A549 (cell line): ENCODE measurements at regions not wholly inside any gene's neighbourhood (a gene's known extent, or its start where the extent isn't known, plus 50 kb on each side); places are given as distances from the start of the nearest gene placed in this dataset.

Experiments
- ATAC-seq, 2 experiments: fragments of 200-7000 bp in 1 of 2; fragments of >200 bp in 1 of 2; cut with Nextera tagmentation in 1 of 2; cut with Tn5 transposase in 1 of 2; 3 replicates each; pipeline versions ENCODE4 v1.8.0 to v1.9.1; 2018 to 2020; ENCODE audit warnings: mild to moderate bottlenecking in 1 of 2, moderate library complexity in 1 of 2
- CTCF ChIA-PET: fragments of 300-600 bp; sonication (Branson Sonifier 250); formaldehyde crosslinking; extraction: SDS; loops from one replicate; lab custom pipeline; 2021; ENCODE audit warnings: antibody characterized with exemption, inconsistent platforms; lab: Yijun Ruan, JAX
- POLR2A ChIA-PET: fragments of 350-600 bp; formaldehyde crosslinking; extraction: SDS; loops from one replicate; lab custom pipeline; 2021; ENCODE audit warnings: antibody characterized with exemption, inconsistent platforms; lab: Yijun Ruan, JAX
- DNase-seq, 2 experiments: peaks; one replicate each; pipeline versions ENCODE4 v3.0.0 to v3.0.0-alpha.2; 2011 to 2016; ENCODE audit warnings: low read depth in 1 of 2, low spot score in 1 of 2
- FAIRE-seq: peaks from 2 replicates; lab custom pipeline; 2011; peaks lifted over from hg19 to GRCh38; lab: Jason Lieb, UNC
- H3K27ac ChIP-seq, 2 experiments: fragments of >200 bp; sonication (Bioruptor Twin); formaldehyde crosslinking; 3 replicates each; pipeline ENCODE4 v1.5.1; 2016 to 2017
- H3K4me1 ChIP-seq: fragments of >200 bp; sonication (Bioruptor Twin); formaldehyde crosslinking; 3 replicates; pipeline ENCODE4 v1.6.1; 2016
- H3K4me2 ChIP-seq: fragments of >200 bp; sonication (Bioruptor Twin); formaldehyde crosslinking; 3 replicates; pipeline ENCODE4 v1.6.1; 2016
- H3K4me3 ChIP-seq: fragments of >200 bp; sonication (Bioruptor Twin); formaldehyde crosslinking; 3 replicates; pipeline ENCODE4 v1.5.1; 2016
- H3K9me3 ChIP-seq: fragments of >200 bp; sonication (Bioruptor Twin); formaldehyde crosslinking; 3 replicates; pipeline ENCODE4 v1.6.1; 2016
- BHLHE40 ChIP-seq: IDR thresholded peaks from 2 replicates; pipeline ENCODE4 v1.6.1; 2012; ENCODE audit warnings: low read depth, low read length, inconsistent platforms
- CBX2 ChIP-seq: fragments of 200-600 bp; sonication (generic); IDR thresholded peaks from 2 replicates; pipeline ENCODE4 v1.6.1; 2016; ENCODE audit warnings: low read depth, mild to moderate bottlenecking, borderline replicate concordance
- CBX8 ChIP-seq: fragments of 200-600 bp; sonication (generic); IDR thresholded peaks from 2 replicates; pipeline ENCODE4 v1.6.1; 2016
- EHF ChIP-seq: fragments of 250-450 bp; sonication (Bioruptor Pico); IDR thresholded peaks from 2 replicates; pipeline ENCODE4 v1.5.0; 2020; ENCODE audit warnings: mild to moderate bottlenecking
- ESRRA ChIP-seq: fragments of 150-350 bp; IDR thresholded peaks from 2 replicates; pipeline ENCODE4 v1.6.1; 2014; ENCODE audit warnings: mild to moderate bottlenecking, low read length, borderline replicate concordance
- FOSB ChIP-seq: fragments of 250-450 bp; sonication (Bioruptor Pico); IDR thresholded peaks from 2 replicates; pipeline ENCODE4 v1.5.0; 2020; ENCODE audit warnings: mild to moderate bottlenecking, moderate library complexity
- FOSL2 ChIP-seq, 2 experiments: fragments of 450-650 bp in 1 of 2; fragments of >200 bp in 1 of 2; sonication (Bioruptor Twin) in 1 of 2; formaldehyde crosslinking; IDR thresholded peaks; 2 replicates each; pipeline versions ENCODE4 v1.5.0 to v1.6.1; 2016 to 2020; ENCODE audit warnings: mild to moderate bottlenecking in 1 of 2, moderate library complexity in 1 of 2
- FOXS1 ChIP-seq: fragments of 250-450 bp; sonication (Bioruptor Pico); IDR thresholded peaks from 2 replicates; pipeline ENCODE4 v1.5.0; 2020; ENCODE audit warnings: mild to moderate bottlenecking, moderate library complexity
- HDAC2 ChIP-seq: fragments of 200-600 bp; sonication (generic); IDR thresholded peaks from 2 replicates; pipeline ENCODE4 v1.6.1; 2016
- HOXB13 ChIP-seq: fragments of 250-450 bp; sonication (Bioruptor Pico); IDR thresholded peaks from 2 replicates; pipeline ENCODE4 v1.5.0; 2020; ENCODE audit warnings: low read depth, mild to moderate bottlenecking, moderate library complexity
- MAFK ChIP-seq: fragments of 450-650 bp; IDR thresholded peaks from 2 replicates; pipeline ENCODE4 v1.6.1; 2014; ENCODE audit not compliant: partially characterized antibody
- MAZ ChIP-seq: fragments of 150-350 bp; IDR thresholded peaks from 2 replicates; pipeline ENCODE4 v1.6.1; 2014; ENCODE audit warnings: antibody characterized with exemption, low read depth, low read length, borderline replicate concordance
- NR3C1 ChIP-seq: fragments of >200 bp; sonication (Bioruptor Twin); formaldehyde crosslinking; IDR thresholded peaks from 3 replicates; pipeline ENCODE4 v1.6.1; 2017
- PHF8 ChIP-seq: fragments of 200-600 bp; sonication (generic); IDR thresholded peaks from 2 replicates; pipeline ENCODE4 v1.6.1; 2016; ENCODE audit warnings: low read depth, mild to moderate bottlenecking, antibody characterized with exemption, moderate library complexity, borderline replicate concordance
- POLR2AphosphoS2 ChIP-seq: conservative IDR thresholded peaks from 2 replicates; pipeline ENCODE4 v1.6.1; 2012; ENCODE audit warnings: low read length, improper control_type of control experiment, inconsistent platforms
- RFX5 ChIP-seq: fragments of 450-650 bp; IDR thresholded peaks from 2 replicates; pipeline ENCODE4 v1.7.1; 2014; ENCODE audit warnings: antibody characterized with exemption, mild to moderate bottlenecking, moderate library complexity
- RNF2 ChIP-seq: fragments of 200-600 bp; sonication (generic); IDR thresholded peaks from 2 replicates; pipeline ENCODE4 v1.6.1; 2016; ENCODE audit warnings: low read depth, mild to moderate bottlenecking, antibody characterized with exemption, moderate library complexity, borderline replicate concordance
- SMC3 ChIP-seq: fragments of >200 bp; sonication (Bioruptor Twin); formaldehyde crosslinking; IDR thresholded peaks from 3 replicates; pipeline ENCODE4 v1.6.1; 2018; ENCODE audit warnings: inconsistent platforms
- ZC3H11A ChIP-seq: fragments of 450-650 bp; IDR thresholded peaks from 2 replicates; pipeline ENCODE4 v1.6.1; 2014; ENCODE audit warnings: antibody characterized with exemption, mild to moderate bottlenecking
- ZNF302 ChIP-seq: fragments of 250-450 bp; sonication (Bioruptor Pico); IDR thresholded peaks from 2 replicates; pipeline ENCODE4 v1.9.0; 2021; ENCODE audit warnings: inconsistent platforms, mild to moderate bottlenecking, moderate library complexity
- ZSCAN20 ChIP-seq: fragments of 250-450 bp; sonication (Bioruptor Pico); IDR thresholded peaks from 2 replicates; pipeline ENCODE4 v1.8.0; 2022; ENCODE audit warnings: mild to moderate bottlenecking, moderate library complexity
- WGBS: methylation state at CpG from one replicate; pipeline ENCODE4 v1.1.6; 2017; ENCODE audit errors: missing lambda C conversion rate; 5-methylcytosine and 5-hydroxymethylcytosine counted together
- TF ChIP-seq, protein P1 (sequence below): fragments of 250-450 bp; sonication (Bioruptor Pico); IDR thresholded peaks from 2 replicates; pipeline ENCODE4 v1.5.0; 2020; ENCODE audit warnings: low read depth, mild to moderate bottlenecking, moderate library complexity
- TF ChIP-seq, protein P2 (sequence below): IDR thresholded peaks from 2 replicates; pipeline ENCODE4 v1.6.1; 2012
- TF ChIP-seq, protein P3 (sequence below): fragments of 200-600 bp; sonication (generic); IDR thresholded peaks from 2 replicates; pipeline ENCODE4 v1.6.1; 2016; ENCODE audit warnings: antibody characterized with exemption, mild to moderate bottlenecking, moderate library complexity
- TF ChIP-seq, protein P4 (sequence below): fragments of >200 bp; sonication (Bioruptor Twin); formaldehyde crosslinking; IDR thresholded peaks from 3 replicates; pipeline ENCODE4 v1.6.1; 2016
- TF ChIP-seq, protein P5 (sequence below): fragments of >200 bp; sonication (Bioruptor Twin); formaldehyde crosslinking; IDR thresholded peaks from 2 replicates; pipeline ENCODE4 v1.6.1; 2016

DNA sequence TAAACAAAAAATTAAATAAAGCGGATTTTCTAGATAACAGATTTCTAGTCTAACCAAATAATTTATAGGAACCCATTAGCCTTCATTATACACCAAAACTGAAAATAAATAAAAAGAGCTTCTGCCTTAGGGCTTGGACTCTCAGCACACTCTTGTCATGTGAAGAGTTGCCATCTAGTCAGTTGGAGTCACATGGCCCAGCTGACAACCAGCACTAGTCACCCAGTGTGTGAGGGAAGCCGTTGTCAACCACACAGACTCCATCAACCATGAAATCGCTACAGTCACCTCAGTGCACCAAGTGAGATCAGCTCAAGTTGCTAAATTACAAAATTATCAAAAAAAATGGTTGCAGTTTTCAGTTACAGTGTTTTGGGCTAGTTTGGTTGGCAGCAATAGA is 470.0 kb downstream of the GASK1B start:
- Histone ChIP-seq H3K4me1 (no peaks in the 10 kb centered on the region), H3K4me2 (no peak overlapping the region), H3K9me3 (no peaks in the 10 kb centered on the region), H3K27ac (no peak overlapping the region), H3K4me3 (no peak overlapping the region)
- no peak for TF ChIP-seq CBX2
- TF ChIP-seq, protein P1, sequence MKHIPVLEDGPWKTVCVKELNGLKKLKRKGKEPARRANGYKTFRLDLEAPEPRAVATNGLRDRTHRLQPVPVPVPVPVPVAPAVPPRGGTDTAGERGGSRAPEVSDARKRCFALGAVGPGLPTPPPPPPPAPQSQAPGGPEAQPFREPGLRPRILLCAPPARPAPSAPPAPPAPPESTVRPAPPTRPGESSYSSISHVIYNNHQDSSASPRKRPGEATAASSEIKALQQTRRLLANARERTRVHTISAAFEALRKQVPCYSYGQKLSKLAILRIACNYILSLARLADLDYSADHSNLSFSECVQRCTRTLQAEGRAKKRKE (CRISPR knock-in tag), result no peak
- TF ChIP-seq, protein P2, sequence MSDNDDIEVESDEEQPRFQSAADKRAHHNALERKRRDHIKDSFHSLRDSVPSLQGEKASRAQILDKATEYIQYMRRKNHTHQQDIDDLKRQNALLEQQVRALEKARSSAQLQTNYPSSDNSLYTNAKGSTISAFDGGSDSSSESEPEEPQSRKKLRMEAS, result no peak
- TF ChIP-seq, protein P3, sequence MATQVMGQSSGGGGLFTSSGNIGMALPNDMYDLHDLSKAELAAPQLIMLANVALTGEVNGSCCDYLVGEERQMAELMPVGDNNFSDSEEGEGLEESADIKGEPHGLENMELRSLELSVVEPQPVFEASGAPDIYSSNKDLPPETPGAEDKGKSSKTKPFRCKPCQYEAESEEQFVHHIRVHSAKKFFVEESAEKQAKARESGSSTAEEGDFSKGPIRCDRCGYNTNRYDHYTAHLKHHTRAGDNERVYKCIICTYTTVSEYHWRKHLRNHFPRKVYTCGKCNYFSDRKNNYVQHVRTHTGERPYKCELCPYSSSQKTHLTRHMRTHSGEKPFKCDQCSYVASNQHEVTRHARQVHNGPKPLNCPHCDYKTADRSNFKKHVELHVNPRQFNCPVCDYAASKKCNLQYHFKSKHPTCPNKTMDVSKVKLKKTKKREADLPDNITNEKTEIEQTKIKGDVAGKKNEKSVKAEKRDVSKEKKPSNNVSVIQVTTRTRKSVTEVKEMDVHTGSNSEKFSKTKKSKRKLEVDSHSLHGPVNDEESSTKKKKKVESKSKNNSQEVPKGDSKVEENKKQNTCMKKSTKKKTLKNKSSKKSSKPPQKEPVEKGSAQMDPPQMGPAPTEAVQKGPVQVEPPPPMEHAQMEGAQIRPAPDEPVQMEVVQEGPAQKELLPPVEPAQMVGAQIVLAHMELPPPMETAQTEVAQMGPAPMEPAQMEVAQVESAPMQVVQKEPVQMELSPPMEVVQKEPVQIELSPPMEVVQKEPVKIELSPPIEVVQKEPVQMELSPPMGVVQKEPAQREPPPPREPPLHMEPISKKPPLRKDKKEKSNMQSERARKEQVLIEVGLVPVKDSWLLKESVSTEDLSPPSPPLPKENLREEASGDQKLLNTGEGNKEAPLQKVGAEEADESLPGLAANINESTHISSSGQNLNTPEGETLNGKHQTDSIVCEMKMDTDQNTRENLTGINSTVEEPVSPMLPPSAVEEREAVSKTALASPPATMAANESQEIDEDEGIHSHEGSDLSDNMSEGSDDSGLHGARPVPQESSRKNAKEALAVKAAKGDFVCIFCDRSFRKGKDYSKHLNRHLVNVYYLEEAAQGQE, result no peak
- no peak for TF ChIP-seq SMC3
- no peak for TF ChIP-seq ZNF302 (CRISPR knock-in tag)
- no peak for TF ChIP-seq CBX8
- no peak for TF ChIP-seq MAZ
- no peak for TF ChIP-seq HDAC2
- TF ChIP-seq, protein P4, sequence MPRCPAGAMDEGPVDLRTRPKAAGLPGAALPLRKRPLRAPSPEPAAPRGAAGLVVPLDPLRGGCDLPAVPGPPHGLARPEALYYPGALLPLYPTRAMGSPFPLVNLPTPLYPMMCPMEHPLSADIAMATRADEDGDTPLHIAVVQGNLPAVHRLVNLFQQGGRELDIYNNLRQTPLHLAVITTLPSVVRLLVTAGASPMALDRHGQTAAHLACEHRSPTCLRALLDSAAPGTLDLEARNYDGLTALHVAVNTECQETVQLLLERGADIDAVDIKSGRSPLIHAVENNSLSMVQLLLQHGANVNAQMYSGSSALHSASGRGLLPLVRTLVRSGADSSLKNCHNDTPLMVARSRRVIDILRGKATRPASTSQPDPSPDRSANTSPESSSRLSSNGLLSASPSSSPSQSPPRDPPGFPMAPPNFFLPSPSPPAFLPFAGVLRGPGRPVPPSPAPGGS, result no peak
- TF ChIP-seq FOSL2 (IDR thresholded peaks at IDR 0.05), result no peak
- no peak for TF ChIP-seq FOSL2 (CRISPR knock-in tag; IDR thresholded peaks at IDR 0.05)
- no peak for TF ChIP-seq ZC3H11A
- TF ChIP-seq EHF (CRISPR knock-in tag), result no peak
- TF ChIP-seq, protein P5, sequence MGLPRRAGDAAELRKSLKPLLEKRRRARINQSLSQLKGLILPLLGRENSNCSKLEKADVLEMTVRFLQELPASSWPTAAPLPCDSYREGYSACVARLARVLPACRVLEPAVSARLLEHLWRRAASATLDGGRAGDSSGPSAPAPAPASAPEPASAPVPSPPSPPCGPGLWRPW, result no peak
- no peak for TF ChIP-seq NR3C1
- no peak for TF ChIP-seq MAFK
- no peak for TF ChIP-seq RNF2
- no peak for TF ChIP-seq ESRRA
- TF ChIP-seq ZSCAN20 (CRISPR knock-in tag), result no peak
- no peak for FAIRE-seq
- POLR2A ChIA-PET, result no interaction called here
- 31% methylated on average over 3 of the region's 3 CpGs for WGBS
- ATAC-seq, result no peak
- DNase-seq, result no peak
- CTCF ChIA-PET, result no interaction called here

DNA sequence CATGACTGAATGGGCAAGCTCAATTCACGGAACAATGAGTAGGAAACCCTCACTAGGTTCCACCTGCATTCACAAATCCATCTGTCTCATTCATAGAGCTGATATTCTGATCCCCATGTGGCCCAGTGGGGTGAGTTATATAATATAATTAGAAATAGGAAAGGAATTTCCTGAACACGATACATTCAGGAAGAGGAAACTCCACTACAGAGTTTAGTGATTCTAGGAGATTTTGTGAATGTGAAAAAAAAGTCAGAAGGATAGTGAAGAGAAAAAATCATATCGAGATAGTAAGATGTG is 471.2 kb downstream of the GASK1B start:
- CTCF ChIA-PET, result no interaction called here
- Histone ChIP-seq H3K9me3 (no peaks in the 10 kb centered on the region), H3K4me2 (no peak overlapping the region), H3K4me1 (no peaks in the 10 kb centered on the region), H3K27ac (no peak overlapping the region), H3K4me3 (no peak overlapping the region)
- TF ChIP-seq FOSB (CRISPR knock-in tag) (no peak), ZC3H11A (no peak), MAFK (no peak), POLR2AphosphoS2 (no peak), BHLHE40 (no peak), FOXS1 (CRISPR knock-in tag) (no peak), RFX5 (no peak), HOXB13 (CRISPR knock-in tag) (no peak), CBX2 (no peak), PHF8 (no peak)
- TF ChIP-seq, protein P4, result no peak
- TF ChIP-seq, protein P3, result no peak
- POLR2A ChIA-PET, result no interaction called here
- WGBS, result 10% methylated on average over 3 of the region's 3 CpGs
- DNase-seq (no peak), ATAC-seq (no peak), FAIRE-seq (no peak)
